IPS DF 4.7 (cell line): ENCODE measurements at regions not wholly inside any gene's neighbourhood (a gene's known extent, or its start where the extent isn't known, plus 50 kb on each side); places are given as distances from the start of the nearest gene placed in this dataset.
"Not testable (repeated sequence)": the region's sequence is repeated elsewhere in the genome, so short reads cannot be mapped to it uniquely, and the experiment has no call there.

Experiments used
- DNase-seq: peaks from one replicate; pipeline ENCODE4 v3.0.0-alpha.2; 2013; ENCODE audit warnings: low spot score; ENCODE audit errors: extremely low read depth

- DNase-seq = no peak
Measured at GRCh38 chr10:53537508-53537907, 764.9 kb upstream of the MBL2 start.

- no peak for DNase-seq
Measured at GRCh38 chr10:53536322-53536721, 763.7 kb upstream of the MBL2 start.

- DNase-seq = no peak
Measured at GRCh38 chr10:53534428-53534827, 761.8 kb upstream of the MBL2 start.

GRCh38 chr10:53528974-53529373 is 756.4 kb upstream of the MBL2 start:
- DNase-seq = no peak

- no peak for DNase-seq
Measured at GRCh38 chr10:53521046-53521445, 748.5 kb upstream of the MBL2 start.

- no peak for DNase-seq
Measured at GRCh38 chr10:53508197-53508596, 735.6 kb upstream of the MBL2 start.

GRCh38 chr10:53504492-53504891 is 731.9 kb upstream of the MBL2 start:
- not testable (repeated sequence) for DNase-seq

- no peak for DNase-seq
Measured at GRCh38 chr10:53491774-53492173, 719.2 kb upstream of the MBL2 start.

- DNase-seq = no peak
Measured at GRCh38 chr10:53490553-53490952, 718.0 kb upstream of the MBL2 start.

GRCh38 chr10:53489335-53490182 is 717.0 kb upstream of the MBL2 start:
- DNase-seq = no peak

GRCh38 chr10:53487019-53487983 is 714.7 kb upstream of the MBL2 start:
- DNase-seq = no peak

GRCh38 chr10:53485422-53485821 is 712.8 kb upstream of the MBL2 start:
- DNase-seq = not testable (repeated sequence)

GRCh38 chr10:53479365-53479764 is 706.8 kb upstream of the MBL2 start:
- DNase-seq = peak; percentile 84

- DNase-seq = peak; percentile 85
Measured at GRCh38 chr10:53477313-53477675, 704.7 kb upstream of the MBL2 start.

- DNase-seq = no peak
Measured at GRCh38 chr10:53476650-53477312, 704.2 kb upstream of the MBL2 start.

GRCh38 chr10:53469383-53469782 is 696.8 kb upstream of the MBL2 start:
- no peak for DNase-seq

- no peak for DNase-seq
Measured at GRCh38 chr10:53463539-53463938, 691.0 kb upstream of the MBL2 start.

- no peak for DNase-seq
Measured at GRCh38 chr10:53458007-53458406, 685.4 kb upstream of the MBL2 start.

GRCh38 chr10:53453196-53453595 is 680.6 kb upstream of the MBL2 start:
- no peak for DNase-seq

GRCh38 chr10:53447576-53447975 is 675.0 kb upstream of the MBL2 start:
- DNase-seq = no peak

- DNase-seq = no peak
Measured at GRCh38 chr10:53441843-53442242, 669.3 kb upstream of the MBL2 start.

- DNase-seq = no peak
Measured at GRCh38 chr10:53440601-53441000, 668.0 kb upstream of the MBL2 start.
